ENCODE measurements at regions not wholly inside any gene's neighbourhood (a gene's known extent, or its start where the extent isn't known, plus 50 kb on each side); places are given as distances from the start of the nearest gene placed in this dataset.
"Not testable (repeated sequence)": the region's sequence is repeated elsewhere in the genome, so short reads cannot be mapped to it uniquely, and the experiment has no call there.

- TF ChIP-seq, protein P1, sequence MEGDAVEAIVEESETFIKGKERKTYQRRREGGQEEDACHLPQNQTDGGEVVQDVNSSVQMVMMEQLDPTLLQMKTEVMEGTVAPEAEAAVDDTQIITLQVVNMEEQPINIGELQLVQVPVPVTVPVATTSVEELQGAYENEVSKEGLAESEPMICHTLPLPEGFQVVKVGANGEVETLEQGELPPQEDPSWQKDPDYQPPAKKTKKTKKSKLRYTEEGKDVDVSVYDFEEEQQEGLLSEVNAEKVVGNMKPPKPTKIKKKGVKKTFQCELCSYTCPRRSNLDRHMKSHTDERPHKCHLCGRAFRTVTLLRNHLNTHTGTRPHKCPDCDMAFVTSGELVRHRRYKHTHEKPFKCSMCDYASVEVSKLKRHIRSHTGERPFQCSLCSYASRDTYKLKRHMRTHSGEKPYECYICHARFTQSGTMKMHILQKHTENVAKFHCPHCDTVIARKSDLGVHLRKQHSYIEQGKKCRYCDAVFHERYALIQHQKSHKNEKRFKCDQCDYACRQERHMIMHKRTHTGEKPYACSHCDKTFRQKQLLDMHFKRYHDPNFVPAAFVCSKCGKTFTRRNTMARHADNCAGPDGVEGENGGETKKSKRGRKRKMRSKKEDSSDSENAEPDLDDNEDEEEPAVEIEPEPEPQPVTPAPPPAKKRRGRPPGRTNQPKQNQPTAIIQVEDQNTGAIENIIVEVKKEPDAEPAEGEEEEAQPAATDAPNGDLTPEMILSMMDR (IDR thresholded peaks at IDR 0.05): no peak
- Mint-ChIP-seq H3K9me3 (ENCODE audit: low read depth) (no peaks in the 10 kb centered on the region), H3K36me3 (ENCODE audit: low read depth) (no peaks in the 10 kb centered on the region), H3K27ac (ENCODE audit: unreplicated experiment) (no peak overlapping the region), H3K4me1 (ENCODE audit: low read depth) (no peaks in the 10 kb centered on the region), H3K27me3 (ENCODE audit: low read depth) (no peaks in the 10 kb centered on the region), H3K4me3 (ENCODE audit: unreplicated experiment) (no peak overlapping the region)
- DNase-seq (ENCODE audit: low spot score): no peak
Observed at GRCh38 chr13:64626105-64626504, 2604.0 kb downstream of the PCDH9 start.

DNA sequence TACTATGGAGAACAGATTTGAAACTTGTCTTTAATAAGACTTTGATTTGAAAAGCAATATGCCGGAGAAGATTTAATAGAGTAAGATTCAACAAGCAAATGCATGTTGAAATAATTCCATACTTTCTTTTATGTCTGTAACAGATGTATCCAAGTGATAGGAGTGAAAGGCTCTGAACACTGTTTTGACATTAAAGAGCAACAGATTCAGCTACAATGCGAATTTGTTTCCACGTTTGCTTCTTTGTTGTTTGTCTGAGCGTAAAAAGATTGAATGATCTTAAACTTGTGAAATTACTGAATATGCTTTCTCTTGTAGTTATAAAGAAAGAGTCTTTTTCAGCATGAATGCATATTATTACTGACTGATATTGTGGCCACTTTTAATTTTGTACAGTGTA is 2612.9 kb downstream of the PCDH9 start:
- no peak overlapping the region for H3K4me3 Mint-ChIP-seq (ENCODE audit: unreplicated experiment)
- no peak overlapping the region for H3K27ac Mint-ChIP-seq (ENCODE audit: unreplicated experiment)
- no peak for DNase-seq (ENCODE audit: low spot score)
- TF ChIP-seq, protein P1 (IDR thresholded peaks at IDR 0.05): no peak
- H3K27me3 Mint-ChIP-seq (ENCODE audit: low read depth): no peaks in the 10 kb centered on the region
- H3K4me1 Mint-ChIP-seq (ENCODE audit: low read depth): peaks cover 2% of the 10 kb centered on the region
- H3K9me3 Mint-ChIP-seq (ENCODE audit: low read depth): no peaks in the 10 kb centered on the region
- H3K36me3 Mint-ChIP-seq (ENCODE audit: low read depth): no peaks in the 10 kb centered on the region

- Mint-ChIP-seq H3K4me1 (ENCODE audit: low read depth) (peaks cover 2% of the 10 kb centered on the region), H3K27me3 (ENCODE audit: low read depth) (no peaks in the 10 kb centered on the region), H3K4me3 (ENCODE audit: unreplicated experiment) (no peak overlapping the region), H3K36me3 (ENCODE audit: low read depth) (no peaks in the 10 kb centered on the region), H3K9me3 (ENCODE audit: low read depth) (no peaks in the 10 kb centered on the region), H3K27ac (ENCODE audit: unreplicated experiment) (no peak overlapping the region)
- DNase-seq (ENCODE audit: low spot score): no peak
- TF ChIP-seq, protein P1 (IDR thresholded peaks at IDR 0.05): no peak
Observed at GRCh38 chr13:64591971-64592370, 2638.2 kb downstream of the PCDH9 start.

DNA sequence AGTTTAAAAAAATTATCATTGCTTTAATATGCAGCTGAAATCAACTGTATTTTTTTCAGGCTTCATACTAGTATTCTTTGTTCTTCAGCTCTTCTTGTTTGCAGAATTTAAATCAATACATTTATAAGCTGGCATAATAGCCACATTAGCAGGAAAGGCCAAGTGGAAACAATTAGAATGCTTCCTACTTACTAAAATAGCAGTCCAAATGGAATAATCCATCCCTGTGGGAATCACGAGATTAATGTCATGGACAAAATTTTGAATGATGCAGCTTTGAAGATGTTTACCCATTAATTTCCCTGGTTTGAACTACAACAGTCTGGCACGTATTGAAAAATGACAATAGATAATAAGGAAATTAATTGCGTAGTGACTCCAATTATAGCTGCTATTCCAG is 2650.8 kb downstream of the PCDH9 start:
- DNase-seq (ENCODE audit: low spot score): no peak
- Mint-ChIP-seq H3K27ac (ENCODE audit: unreplicated experiment) (no peak overlapping the region), H3K4me1 (ENCODE audit: low read depth) (no peaks in the 10 kb centered on the region), H3K36me3 (ENCODE audit: low read depth) (peaks cover 1% of the 10 kb centered on the region), H3K4me3 (ENCODE audit: unreplicated experiment) (no peak overlapping the region), H3K9me3 (ENCODE audit: low read depth) (peaks cover 8% of the 10 kb centered on the region), H3K27me3 (ENCODE audit: low read depth) (no peaks in the 10 kb centered on the region)
- TF ChIP-seq, protein P1 (IDR thresholded peaks at IDR 0.05): no peak

DNA sequence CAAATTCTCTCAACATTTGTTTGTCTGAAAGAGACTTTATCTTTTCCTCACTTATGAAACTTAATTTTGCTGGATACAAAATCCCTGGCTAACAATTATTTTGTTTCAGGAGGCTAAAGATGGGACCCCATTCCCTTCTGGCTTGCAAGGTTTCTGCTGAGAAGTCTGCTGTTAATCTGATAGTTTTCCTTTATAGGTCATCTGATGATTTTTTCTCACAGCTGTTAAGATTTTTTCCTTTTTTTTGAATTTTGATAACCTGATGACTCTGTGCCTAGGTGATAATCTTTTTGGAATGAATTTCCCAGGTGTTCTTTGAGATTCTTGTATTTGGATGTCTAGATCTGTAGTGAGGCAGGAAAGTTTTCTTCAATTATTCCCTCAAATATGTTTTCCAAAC is 2661.4 kb downstream of the PCDH9 start:
- TF ChIP-seq, protein P1 (IDR thresholded peaks at IDR 0.05): no peak
- peaks cover 58% of the 10 kb centered on the region for H3K9me3 Mint-ChIP-seq (ENCODE audit: low read depth)
- H3K27ac Mint-ChIP-seq (ENCODE audit: unreplicated experiment): no peak overlapping the region
- no peak for DNase-seq (ENCODE audit: low spot score)
- no peaks in the 10 kb centered on the region for H3K27me3 Mint-ChIP-seq (ENCODE audit: low read depth)
- peaks cover 10% of the 10 kb centered on the region for H3K36me3 Mint-ChIP-seq (ENCODE audit: low read depth)
- H3K4me1 Mint-ChIP-seq (ENCODE audit: low read depth): no peaks in the 10 kb centered on the region
- H3K4me3 Mint-ChIP-seq (ENCODE audit: unreplicated experiment): no peak overlapping the region

DNA sequence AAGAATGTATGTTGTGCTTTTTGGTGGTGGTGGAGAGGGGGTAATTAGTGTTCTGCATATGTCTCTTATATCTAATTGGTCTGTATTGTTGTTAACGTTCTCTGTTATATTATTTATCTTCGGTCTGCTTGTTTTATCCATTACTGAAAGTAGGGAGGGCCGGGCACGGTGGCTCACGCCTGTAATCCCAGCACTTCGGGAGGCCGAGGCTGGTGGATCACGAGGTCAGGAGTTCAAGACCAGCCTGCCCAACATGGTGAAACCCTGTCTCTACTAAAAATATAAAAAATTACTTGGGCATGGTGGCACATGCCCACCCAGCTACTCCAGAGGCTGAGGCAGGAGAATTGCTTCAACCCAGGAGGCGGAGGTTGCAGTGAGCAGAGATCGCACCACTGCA is 2672.1 kb downstream of the PCDH9 start:
- DNase-seq (ENCODE audit: low spot score); H3K9me3 Mint-ChIP-seq (ENCODE audit: low read depth); H3K27ac Mint-ChIP-seq (ENCODE audit: unreplicated experiment); H3K4me1 Mint-ChIP-seq (ENCODE audit: low read depth); H3K27me3 Mint-ChIP-seq (ENCODE audit: low read depth); H3K4me3 Mint-ChIP-seq (ENCODE audit: unreplicated experiment); H3K36me3 Mint-ChIP-seq (ENCODE audit: low read depth): not testable (repeated sequence)
